HepG2 (cell line): ENCODE measurements at regions not wholly inside any gene's neighbourhood (a gene's known extent, or its start where the extent isn't known, plus 50 kb on each side); places are given as distances from the start of the nearest gene placed in this dataset.

Experiments used
- ARID3A ChIP-seq: IDR thresholded peaks from 2 replicates; pipeline ENCODE4 v1.6.1; 2012; ENCODE audit warnings: low read depth, low read length, improper control_type of control experiment
- ATF3 ChIP-seq: sonication (generic); formaldehyde crosslinking; IDR thresholded peaks from 2 replicates; pipeline ENCODE4 v1.4.0; 2020; ENCODE audit warnings: missing genetic modification reagents
- CTCF ChIP-seq: sonication (generic); formaldehyde crosslinking; IDR thresholded peaks from 2 replicates; pipeline ENCODE4 v1.5.0; 2020; ENCODE audit warnings: mild to moderate bottlenecking, missing genetic modification reagents, moderate library complexity
- E2F1 ChIP-seq: sonication (generic); formaldehyde crosslinking; IDR thresholded peaks from 2 replicates; pipeline ENCODE4 v1.5.0; 2020; ENCODE audit warnings: missing genetic modification reagents
- RNF219 ChIP-seq: sonication (generic); formaldehyde crosslinking; IDR thresholded peaks from 2 replicates; pipeline ENCODE4 v1.5.0; 2020; ENCODE audit warnings: mild to moderate bottlenecking, missing genetic modification reagents
- SETDB1 ChIP-seq: sonication (generic); formaldehyde crosslinking; IDR thresholded peaks from 2 replicates; pipeline ENCODE4 v1.5.1; 2020; ENCODE audit warnings: missing genetic modification reagents, mild to moderate bottlenecking, borderline replicate concordance
- SMC3 ChIP-seq: IDR thresholded peaks from 2 replicates; pipeline ENCODE4 v1.6.1; 2011; ENCODE audit warnings: low read length, improper control_type of control experiment
- SUZ12 ChIP-seq: fragments of 150-350 bp; IDR thresholded peaks from 2 replicates; pipeline ENCODE4 v1.6.1; 2014; ENCODE audit warnings: low read depth, low read length
- ZNF274 ChIP-seq: sonication (generic); formaldehyde crosslinking; IDR thresholded peaks from 2 replicates; pipeline ENCODE4 v1.5.1; 2020; ENCODE audit warnings: mild to moderate bottlenecking, missing genetic modification reagents

- no peak for TF ChIP-seq CTCF
- TF ChIP-seq ATF3, result no peak
- no peak for TF ChIP-seq RNF219
- TF ChIP-seq SUZ12, result no peak
- no peak for TF ChIP-seq SETDB1
- TF ChIP-seq ARID3A, result no peak
- TF ChIP-seq SMC3, result no peak
- TF ChIP-seq E2F1, result no peak
- no peak for TF ChIP-seq ZNF274 (CRISPR knock-in tag)
Observed at GRCh38 chr5:174850565-174851169, 126.3 kb downstream of the MSX2 start.
